Pancreas (tissue), 10 donors: ENCODE measurements at regions not wholly inside any gene's neighbourhood (a gene's known extent, or its start where the extent isn't known, plus 50 kb on each side); places are given as distances from the start of the nearest gene placed in this dataset.

ENCODE experiments used
- ATAC-seq, 4 donors: fragments of 200-7000 bp; cut with Tn5 transposase; one replicate each; pipeline versions ENCODE4 v1.8.0 to v1.9.1; 2020; ENCODE audit warnings: mild to moderate bottlenecking in 4 of 4, moderate library complexity in 4 of 4
- DNase-seq, 6 donors: peaks; one replicate each; pipeline ENCODE4 v3.0.0-alpha.2; 2020
- FAIRE-seq: peaks from 2 replicates; lab custom pipeline; 2012; peaks lifted over from hg19 to GRCh38; lab: Jason Lieb, UNC
- H3K27ac ChIP-seq, 4 donors: fragments of 200-600 bp; sonication (generic); 1 replicate in 3 of 4; 2 replicates in 1 of 4; pipeline versions ENCODE4 v1.5.0 to v1.8.0; 2020
- H3K27me3 ChIP-seq, 4 donors: fragments of 200-600 bp; one replicate each; pipeline ENCODE4 v1.8.0; 2021
- H3K36me3 ChIP-seq, 3 donors: fragments of 200-600 bp; sonication (generic) in 1 of 3; one replicate each; pipeline versions ENCODE4 v1.5.0 to v1.8.0; 2020 to 2021
- H3K4me1 ChIP-seq, 3 donors: fragments of 200-600 bp; one replicate each; pipeline ENCODE4 v1.8.0; 2021
- H3K4me3 ChIP-seq, 4 donors: fragments of 200-600 bp; sonication (generic) in 2 of 4; one replicate each; pipeline versions ENCODE4 v1.5.0 to v1.8.0; 2020 to 2021
- H3K9me3 ChIP-seq, 4 donors: fragments of 200-600 bp; one replicate each; pipeline ENCODE4 v1.8.0; 2021
- CTCF ChIP-seq, 4 donors: fragments of 200-600 bp; sonication (generic) in 3 of 4; IDR thresholded peaks; one replicate each; pipeline versions ENCODE4 v1.5.0 to v1.8.0; 2021; ENCODE audit warnings: antibody characterized with exemption in 4 of 4
- WGBS, 2 donors: extraction: QIAGEN DNeasy Blood & Tissue Kit; methylation state at CpG; one replicate each; pipeline ENCODE4 v1.1.7; 2013; 5-methylcytosine and 5-hydroxymethylcytosine counted together
- intact Hi-C, 3 donors: fragments of 100-400 bp; cut with DNase I; formaldehyde crosslinking; loops; one replicate each; pipeline versions ENCODE4 v1.11.1 to v1.14.2; 2022
- donor health status: healthy with polysubstance abuse.
- donor health status: DM: no; HTN: no; CAD: no; lungs with moderate emphysema.
- donor health status: DM: no; HTN: no; CAD: no.
- donor health status: control.
- donor health status: control.
- donor health status: Bipolar disorder and iron deficiency.
- donor health status: DM: yes; HTN: yes; CAD: no.
- donor health status: DM: no; HTN: no; CAD: no.
- donor health status: DM: no; HTN: no; CAD: no.
- donor health status: DM: yes; HTN: yes; CAD: no.

GRCh38 chr2:117712684-117713083, 101.8 kb upstream of the DDX18 start:
- no peak for ATAC-seq
- FAIRE-seq, result no peak
- H3K4me1 ChIP-seq, result no peaks in the 10 kb centered on the region
- no peaks in the 10 kb centered on the region for H3K27me3 ChIP-seq
- no peaks in the 10 kb centered on the region for H3K9me3 ChIP-seq
- WGBS, 2 donors, result 67 to 81% methylated on average over 2 of the region's 2 CpGs
- DNase-seq, result no peak
- no peak overlapping the region for H3K4me3 ChIP-seq
- TF ChIP-seq CTCF (IDR thresholded peaks at IDR 0.05), result no peak
- H3K36me3 ChIP-seq, result no peaks in the 10 kb centered on the region
- intact Hi-C loops, result no loop called here
- no peak overlapping the region for H3K27ac ChIP-seq

- DNase-seq (no peak), FAIRE-seq (no peak), ATAC-seq (no peak)
- WGBS, 2 donors, result 22 to 28% methylated on average over 6 of the region's 6 CpGs
- Histone ChIP-seq H3K27me3 (no peaks in the 10 kb centered on the region), H3K4me1 (no peaks in the 10 kb centered on the region), H3K36me3 (no peaks in the 10 kb centered on the region), H3K27ac (no peak overlapping the region), H3K9me3 (no peaks in the 10 kb centered on the region), H3K4me3 (no peak overlapping the region)
- no peak for TF ChIP-seq CTCF (IDR thresholded peaks at IDR 0.05)
- intact Hi-C loops, result no loop called here
Measured at GRCh38 chr2:117714110-117714509, 100.4 kb upstream of the DDX18 start.

- Histone ChIP-seq H3K27me3 (no peaks in the 10 kb centered on the region), H3K4me3 (no peak overlapping the region), H3K27ac (no peak overlapping the region), H3K36me3 (no peaks in the 10 kb centered on the region), H3K9me3 (no peaks in the 10 kb centered on the region), H3K4me1 (no peaks in the 10 kb centered on the region)
- intact Hi-C loops, result no loop called here
- WGBS, 2 donors, result 69 to 83% methylated on average over 7 of the region's 7 CpGs
- TF ChIP-seq CTCF (IDR thresholded peaks at IDR 0.05), result no peak
- no peak for FAIRE-seq
- DNase-seq, result no peak
- ATAC-seq, result no peak
Measured at GRCh38 chr2:117714745-117715417, 99.6 kb upstream of the DDX18 start.

GRCh38 chr2:117716505-117716904, 98.0 kb upstream of the DDX18 start:
- ATAC-seq (no peak), DNase-seq (no peak), FAIRE-seq (no peak)
- H3K4me1 ChIP-seq, result no peaks in the 10 kb centered on the region
- H3K9me3 ChIP-seq, result no peaks in the 10 kb centered on the region
- 60 to 70% methylated on average over 3 of the region's 3 CpGs for WGBS, 2 donors
- no peak for TF ChIP-seq CTCF (IDR thresholded peaks at IDR 0.05)
- H3K27me3 ChIP-seq, result no peaks in the 10 kb centered on the region
- no peak overlapping the region for H3K27ac ChIP-seq
- no peaks in the 10 kb centered on the region for H3K36me3 ChIP-seq
- intact Hi-C loops, result no loop called here
- H3K4me3 ChIP-seq, result no peak overlapping the region

- DNase-seq, result no peak
- Histone ChIP-seq H3K36me3 (no peaks in the 10 kb centered on the region), H3K27me3 (no peaks in the 10 kb centered on the region), H3K27ac (no peak overlapping the region), H3K4me1 (no peaks in the 10 kb centered on the region), H3K4me3 (no peak overlapping the region), H3K9me3 (no peaks in the 10 kb centered on the region)
- WGBS, 2 donors, result 10 to 14% methylated on average over 6 of the region's 6 CpGs
- no peak for ATAC-seq
- FAIRE-seq, result no peak
- TF ChIP-seq CTCF (IDR thresholded peaks at IDR 0.05), result no peak
- intact Hi-C loops, result no loop called here
Measured at GRCh38 chr2:117717072-117717471, 97.4 kb upstream of the DDX18 start.
